Common myeloid progenitor, CD34-positive (primary cell): ENCODE measurements at regions not wholly inside any gene's neighbourhood (a gene's known extent, or its start where the extent isn't known, plus 50 kb on each side); places are given as distances from the start of the nearest gene placed in this dataset.

Experiments used
- CTCF ChIA-PET: fragments of 350-600 bp; sonication (Branson Sonifier 250); formaldehyde crosslinking; loops from one replicate; lab custom pipeline; 2021; ENCODE audit warnings: antibody characterized with exemption; lab: Charles Lee
- POLR2A ChIA-PET: fragments of 350-600 bp; sonication (Branson Sonifier 250); formaldehyde crosslinking; loops from one replicate; lab custom pipeline; 2021; ENCODE audit warnings: antibody characterized with exemption; lab: Charles Lee
- DNase-seq, 3 donors: peaks; one replicate each; pipeline versions ENCODE4 v3.0.0 to v3.0.0-alpha.2; 2013
- H3K27ac ChIP-seq, 2 experiments: 1 replicate in 1 of 2; 2 replicates in 1 of 2; pipeline ENCODE4 v1.7.0; 2013; ENCODE audit warnings: inconsistent platforms in 2 of 2, low read length in 2 of 2, mild to moderate bottlenecking in 2 of 2, low read depth in 1 of 2, moderate library complexity in 1 of 2; ENCODE audit not compliant: severe bottlenecking in 2 of 2, insufficient read depth in 1 of 2, poor library complexity in 1 of 2
- H3K27me3 ChIP-seq, 5 experiments: replicated peaks in 2 of 5; 1 replicate in 3 of 5; 2 replicates in 2 of 5; pipeline versions ENCODE4 v1.6.1 to v1.7.0; 2013; ENCODE audit warnings: low read length in 4 of 5, mild to moderate bottlenecking in 2 of 5, moderate library complexity in 2 of 5, inconsistent platforms in 1 of 5; ENCODE audit not compliant: insufficient read depth in 5 of 5, control insufficient read depth in 4 of 5
- H3K36me3 ChIP-seq, 4 experiments: 1 replicate in 2 of 4; 2 replicates in 2 of 4; pipeline versions ENCODE4 v1.6.1 to v1.7.0; 2013; ENCODE audit warnings: low read length in 3 of 4, control low read depth in 1 of 4, mild to moderate bottlenecking in 1 of 4; ENCODE audit not compliant: control insufficient read depth in 4 of 4, insufficient read depth in 4 of 4
- H3K4me1 ChIP-seq, 4 experiments: 1 replicate in 3 of 4; 2 replicates in 1 of 4; pipeline versions ENCODE4 v1.6.1 to v1.7.1; 2013; ENCODE audit warnings: low read length in 3 of 4, mild to moderate bottlenecking in 3 of 4, control low read depth in 1 of 4, inconsistent platforms in 1 of 4, moderate library complexity in 1 of 4; ENCODE audit not compliant: control insufficient read depth in 4 of 4, insufficient read depth in 4 of 4; ENCODE audit errors: control extremely low read depth in 1 of 4
- H3K4me3 ChIP-seq, 7 experiments: 1 replicate in 4 of 7; 2 replicates in 3 of 7; pipeline versions ENCODE4 v1.5.1 to v1.7.0; 2013; ENCODE audit warnings: mild to moderate bottlenecking in 7 of 7, low read length in 6 of 7, moderate library complexity in 6 of 7, inconsistent platforms in 2 of 7, low read depth in 2 of 7, control low read depth in 1 of 7; ENCODE audit not compliant: insufficient read depth in 4 of 7, control insufficient read depth in 1 of 7; ENCODE audit errors: extremely low read depth in 1 of 7
- H3K9me3 ChIP-seq, 5 experiments: 1 replicate in 4 of 5; 2 replicates in 1 of 5; pipeline versions ENCODE4 v1.6.1 to v1.7.1; 2013; ENCODE audit warnings: low read length in 4 of 5, mild to moderate bottlenecking in 2 of 5, inconsistent platforms in 1 of 5, low read depth in 1 of 5, moderate library complexity in 1 of 5; ENCODE audit not compliant: control insufficient read depth in 4 of 5, insufficient read depth in 2 of 5; ENCODE audit errors: control extremely low read depth in 1 of 5
- WGBS: methylation state at CpG from one replicate; pipeline ENCODE4 v1.1.5; 2013; ENCODE audit not compliant: insufficient coverage; 5-methylcytosine and 5-hydroxymethylcytosine counted together

GRCh38 chr5:61823781-61824180, 482.2 kb upstream of the KIF2A start:
- ChIA-PET POLR2A (no interaction called here), CTCF (no interaction called here)
- no peaks in the 10 kb centered on the region for H3K27me3 ChIP-seq
- no peak overlapping the region for H3K27ac ChIP-seq
- no peaks in the 10 kb centered on the region for H3K4me1 ChIP-seq
- no peaks in the 10 kb centered on the region for H3K9me3 ChIP-seq
- H3K4me3 ChIP-seq, result no peak overlapping the region
- no peak for DNase-seq
- WGBS, result no CpG with 5 or more reads among the region's 2 CpGs
- H3K36me3 ChIP-seq, result no peaks in the 10 kb centered on the region

DNA sequence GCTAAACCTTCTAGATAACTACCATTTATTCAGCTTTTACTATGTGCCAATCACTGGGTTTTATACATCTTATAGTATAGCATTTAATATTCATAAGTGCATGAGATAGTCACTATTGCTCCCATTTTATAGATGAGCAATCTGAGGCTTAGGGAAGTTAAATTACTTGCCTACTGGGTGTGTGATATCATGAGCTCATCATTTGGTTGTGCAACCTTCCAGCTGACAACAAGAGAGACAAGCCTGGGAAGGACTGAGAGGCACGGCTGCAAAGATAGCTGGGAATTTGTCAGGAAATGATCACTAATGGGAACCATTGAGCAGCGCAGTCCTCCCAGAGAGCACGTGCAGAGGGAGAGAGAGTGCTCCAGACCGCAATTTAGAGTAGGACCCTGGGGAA, 481.6 kb upstream of the KIF2A start:
- WGBS, result 98% methylated on average over 4 of the region's 4 CpGs
- Histone ChIP-seq H3K27me3 (no peaks in the 10 kb centered on the region), H3K9me3 (no peaks in the 10 kb centered on the region), H3K4me3 (no peak overlapping the region), H3K4me1 (no peaks in the 10 kb centered on the region), H3K36me3 (no peaks in the 10 kb centered on the region), H3K27ac (no peak overlapping the region)
- DNase-seq, result no peak
- POLR2A ChIA-PET, result no interaction called here
- CTCF ChIA-PET, result no interaction called here

GRCh38 chr5:61827445-61827975, 478.5 kb upstream of the KIF2A start:
- Histone ChIP-seq H3K27ac (no peak overlapping the region), H3K27me3 (no peaks in the 10 kb centered on the region), H3K36me3 (no peaks in the 10 kb centered on the region), H3K9me3 (no peaks in the 10 kb centered on the region), H3K4me1 (no peaks in the 10 kb centered on the region), H3K4me3 (no peak overlapping the region)
- ChIA-PET POLR2A (no interaction called here), CTCF (no interaction called here)
- WGBS, result 73% methylated on average over 2 of the region's 2 CpGs
- no peak for DNase-seq

DNA sequence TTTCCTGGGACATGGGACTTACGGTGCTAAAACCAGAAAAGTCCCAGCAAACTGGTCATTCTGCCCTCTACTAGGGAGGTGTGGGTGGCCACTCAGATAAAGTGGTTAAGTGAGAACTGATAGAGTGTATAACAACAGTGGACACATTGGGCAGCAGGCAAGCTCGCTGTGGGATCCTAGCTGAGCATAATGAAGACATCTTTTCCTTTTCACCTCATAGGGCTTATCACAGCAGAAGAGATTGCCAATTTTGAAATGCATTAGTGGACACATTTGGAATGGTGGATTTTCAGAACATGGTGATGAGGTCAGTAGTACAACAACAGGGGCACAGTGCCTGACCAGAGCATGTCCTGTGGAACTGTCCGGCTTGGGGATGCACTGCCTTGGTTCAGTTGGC, 477.1 kb upstream of the KIF2A start:
- H3K27ac ChIP-seq, result no peak overlapping the region
- no peaks in the 10 kb centered on the region for H3K9me3 ChIP-seq
- no peak overlapping the region for H3K4me3 ChIP-seq
- DNase-seq, result no peak
- ChIA-PET CTCF (no interaction called here), POLR2A (no interaction called here)
- no peaks in the 10 kb centered on the region for H3K27me3 ChIP-seq
- 100% methylated on average over 2 of the region's 3 CpGs for WGBS
- no peaks in the 10 kb centered on the region for H3K36me3 ChIP-seq
- H3K4me1 ChIP-seq, result no peaks in the 10 kb centered on the region

DNA sequence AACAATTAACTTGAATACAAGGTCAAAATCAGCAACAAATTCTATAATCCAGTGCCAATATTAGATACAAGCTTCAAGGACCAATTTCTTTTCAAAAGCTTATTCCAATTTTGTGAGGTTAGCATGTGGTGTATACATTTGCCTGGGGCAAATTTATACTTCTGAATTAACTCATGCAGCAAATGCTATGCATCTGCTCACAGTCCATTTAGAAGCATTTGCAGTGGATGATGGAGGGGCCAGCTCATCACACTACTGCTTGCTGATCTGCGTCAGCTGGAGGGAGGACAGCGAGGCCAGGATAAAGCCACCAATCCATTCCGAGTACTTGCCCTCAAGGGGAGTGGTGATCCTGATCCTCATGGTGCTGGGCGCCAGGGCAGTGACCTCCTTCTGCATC, 474.3 kb upstream of the KIF2A start:
- no peaks in the 10 kb centered on the region for H3K36me3 ChIP-seq
- no peaks in the 10 kb centered on the region for H3K4me1 ChIP-seq
- ChIA-PET CTCF (no interaction called here), POLR2A (no interaction called here)
- no peak for DNase-seq
- 98% methylated on average over 4 of the region's 4 CpGs for WGBS
- H3K9me3 ChIP-seq, result no peaks in the 10 kb centered on the region
- H3K4me3 ChIP-seq, result no peak overlapping the region
- no peak overlapping the region for H3K27ac ChIP-seq
- H3K27me3 ChIP-seq, result no peaks in the 10 kb centered on the region

DNA sequence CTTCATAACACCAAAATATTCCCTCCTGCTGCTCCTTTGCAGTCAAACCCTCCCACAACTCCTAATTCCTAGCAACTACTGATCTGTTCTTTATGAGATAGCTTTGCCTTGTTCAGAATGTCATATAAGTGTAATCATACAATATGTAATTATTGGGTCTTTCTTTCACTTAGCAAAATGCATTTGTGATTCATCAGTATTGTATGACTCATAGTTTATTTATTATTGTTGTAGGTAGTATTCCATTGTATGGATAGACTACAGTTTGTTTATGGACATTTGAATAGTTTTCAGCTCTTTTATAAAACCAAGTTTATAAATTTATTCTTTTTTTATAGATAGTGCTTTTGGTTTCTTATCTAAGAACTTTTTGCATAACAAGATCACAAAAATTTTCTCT, 468.2 kb upstream of the KIF2A start:
- Histone ChIP-seq H3K4me3 (no peak overlapping the region), H3K27ac (no peak overlapping the region), H3K36me3 (no peaks in the 10 kb centered on the region), H3K27me3 (no peaks in the 10 kb centered on the region), H3K4me1 (no peaks in the 10 kb centered on the region), H3K9me3 (no peaks in the 10 kb centered on the region)
- ChIA-PET POLR2A (no interaction called here), CTCF (no interaction called here)
- no peak for DNase-seq

DNA sequence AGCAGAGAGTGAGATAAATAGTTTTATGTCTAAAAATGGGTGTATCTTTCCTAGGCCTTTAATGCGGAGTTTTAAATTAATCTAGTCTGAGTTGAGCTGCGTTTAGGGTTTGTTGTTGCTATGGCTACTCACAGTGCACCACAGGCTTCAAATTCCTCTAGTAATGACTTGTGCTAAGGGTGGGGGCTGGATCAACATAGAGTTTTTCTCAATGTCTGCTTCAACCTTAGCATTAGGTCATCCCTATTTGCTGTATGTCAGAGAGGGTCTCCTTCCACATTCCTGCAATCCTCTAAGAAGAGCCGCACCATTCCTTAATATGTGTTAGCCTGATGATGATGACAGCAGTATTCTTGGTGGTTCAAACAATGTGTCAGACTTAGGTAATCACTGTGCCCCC, 465.6 kb upstream of the KIF2A start:
- H3K9me3 ChIP-seq, result no peaks in the 10 kb centered on the region
- ChIA-PET POLR2A (no interaction called here), CTCF (no interaction called here)
- 100% methylated on average over 2 of the region's 3 CpGs for WGBS
- no peak overlapping the region for H3K4me3 ChIP-seq
- no peak for DNase-seq
- H3K36me3 ChIP-seq, result no peaks in the 10 kb centered on the region
- no peak overlapping the region for H3K27ac ChIP-seq
- H3K27me3 ChIP-seq, result no peaks in the 10 kb centered on the region
- H3K4me1 ChIP-seq, result no peaks in the 10 kb centered on the region
